K562 (cell line): ENCODE measurements at regions not wholly inside any gene's neighbourhood (a gene's known extent, or its start where the extent isn't known, plus 50 kb on each side); places are given as distances from the start of the nearest gene placed in this dataset.

ENCODE experiments used
- CHD2 ChIP-seq: IDR thresholded peaks from 2 replicates; pipeline ENCODE4 v1.6.1; 2011; ENCODE audit warnings: low read depth, low read length
- IRF1 ChIP-seq: sonication (generic); formaldehyde crosslinking; IDR thresholded peaks from 2 replicates; pipeline ENCODE4 v1.8.0; 2022; ENCODE audit warnings: missing genetic modification reagents, mild to moderate bottlenecking, borderline replicate concordance
- MEIS2 ChIP-seq: fragments of 450-650 bp; IDR thresholded peaks from 2 replicates; pipeline ENCODE4 v1.6.1; 2014; ENCODE audit warnings: mild to moderate bottlenecking; ENCODE audit not compliant: partially characterized antibody
- POLR2AphosphoS5 ChIP-seq: IDR thresholded peaks from 2 replicates; pipeline ENCODE4 v1.6.1; 2011; ENCODE audit warnings: mild to moderate bottlenecking, low read depth, low read length, moderate library complexity; ENCODE audit not compliant: control insufficient read depth, insufficient read depth
- ZBTB11 ChIP-seq, 3 experiments: fragments of 200-800 bp in 1 of 3; fragments of 250-450 bp in 1 of 3; fragments of 450-650 bp in 1 of 3; sonication (Bioruptor Pico) in 1 of 3; sonication (Bioruptor generic) in 1 of 3; formaldehyde crosslinking in 1 of 3; IDR thresholded peaks; 2 replicates each; pipeline versions ENCODE4 v1.6.1 to v1.8.0; 2016 to 2022; ENCODE audit warnings: mild to moderate bottlenecking in 2 of 3, missing genetic modification characterization in 2 of 3, missing compliant biosample characterization in 1 of 3, moderate library complexity in 1 of 3
- ZNF253 ChIP-seq: fragments of 250-450 bp; sonication (Bioruptor Pico); conservative IDR thresholded peaks from 2 replicates; pipeline ENCODE4 v1.6.1; 2021; ENCODE audit warnings: mild to moderate bottlenecking
- ZNF57 ChIP-seq: fragments of 450-650 bp; formaldehyde crosslinking; IDR thresholded peaks from 2 replicates; pipeline ENCODE4 v1.4.0; 2020; ENCODE audit warnings: mild to moderate bottlenecking, moderate library complexity

GRCh38 chr17:70375813-70376770 lies 206.8 kb downstream of the KCNJ2 start (continued):
- TF ChIP-seq ZBTB11 (CRISPR knock-in tag; IDR thresholded peaks at IDR 0.05) (no peak), MEIS2 (no peak), ZNF57 (CRISPR knock-in tag) (no peak), IRF1 (CRISPR knock-in tag) (no peak), CHD2 (no peak), POLR2AphosphoS5 (no peak), ZNF253 (CRISPR knock-in tag) (no peak)
